Colonic mucosa (tissue), 4 donors: ENCODE measurements at regions not wholly inside any gene's neighbourhood (a gene's known extent, or its start where the extent isn't known, plus 50 kb on each side); places are given as distances from the start of the nearest gene placed in this dataset.

Source experiments
- DNase-seq: peaks from one replicate; pipeline ENCODE4 v3.0.0-alpha.2; 2020
- H3K27ac ChIP-seq: fragments of 200-600 bp; one replicate; pipeline ENCODE4 v1.8.0; 2021
- H3K27me3 ChIP-seq: fragments of 200-600 bp; one replicate; pipeline ENCODE4 v1.8.0; 2021
- H3K36me3 ChIP-seq: fragments of 200-600 bp; one replicate; pipeline ENCODE4 v1.8.0; 2021
- H3K4me1 ChIP-seq: fragments of 200-600 bp; one replicate; pipeline ENCODE4 v1.8.0; 2021; ENCODE audit warnings: mild to moderate bottlenecking
- H3K4me3 ChIP-seq: fragments of 200-600 bp; one replicate; pipeline ENCODE4 v1.8.0; 2021
- H3K9ac ChIP-seq, 2 donors: one replicate each; pipeline ENCODE4 v1.7.0; 2013; ENCODE audit warnings: control low read depth in 2 of 2, low read depth in 2 of 2, low read length in 2 of 2
- H3K9me3 ChIP-seq: fragments of 200-600 bp; one replicate; pipeline ENCODE4 v1.8.0; 2021
- CTCF ChIP-seq: fragments of 200-600 bp; IDR thresholded peaks from one replicate; pipeline ENCODE4 v1.8.0; 2022; ENCODE audit warnings: antibody characterized with exemption, mild to moderate bottlenecking
- intact Hi-C: fragments of 100-400 bp; cut with DNase I; formaldehyde crosslinking; loops from one replicate; pipeline ENCODE4 v1.14.1; 2022
- donor health status: healthy.
- donor health status: DM: no; HTN: no; CAD: no.
- donor health status: DM: no; HTN: no; CAD: no.

DNA sequence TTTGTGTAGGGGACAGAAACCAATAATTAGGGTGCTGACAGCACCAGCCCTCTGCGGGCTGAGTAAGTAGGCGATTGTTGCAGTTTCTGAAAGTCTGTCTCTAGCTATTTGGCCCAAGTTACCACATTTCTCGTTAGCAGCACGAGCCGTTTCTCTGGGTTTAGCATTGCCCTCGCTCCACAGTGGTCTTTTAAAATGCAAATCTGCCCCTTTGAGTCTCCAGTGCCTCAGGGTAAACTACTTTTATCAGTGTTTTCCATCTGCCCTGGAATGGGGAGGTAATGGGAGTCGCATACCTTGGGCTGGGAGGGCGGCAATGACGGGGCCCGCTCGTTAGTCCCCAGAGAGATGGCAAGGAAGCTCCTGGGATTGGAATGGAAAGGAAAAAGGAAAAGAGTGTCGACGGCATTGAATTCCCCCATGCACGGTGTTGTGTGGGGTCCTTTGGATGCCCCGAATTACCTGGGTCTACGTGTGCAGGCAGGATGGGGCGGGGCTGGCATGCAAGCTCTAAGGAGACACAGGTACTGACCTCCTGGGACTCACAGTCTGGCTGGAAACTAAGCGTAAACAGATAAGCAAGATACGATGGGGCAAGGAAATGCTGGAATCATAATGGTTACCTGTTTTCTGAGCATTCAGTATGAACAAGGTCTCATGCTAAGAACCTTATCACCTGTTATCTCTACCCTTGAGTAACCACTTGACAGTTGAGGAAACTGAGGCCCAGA, 131.8 kb upstream of the MAP1LC3B2 start:
- no peak overlapping the region for H3K4me3 ChIP-seq
- no peaks in the 10 kb centered on the region for H3K27me3 ChIP-seq
- no peak overlapping the region for H3K9ac ChIP-seq
- H3K4me1 ChIP-seq, result no peaks in the 10 kb centered on the region
- DNase-seq, result no peak
- intact Hi-C loops, result no loop called here
- no peaks in the 10 kb centered on the region for H3K9me3 ChIP-seq
- no peak overlapping the region for H3K27ac ChIP-seq
- no peaks in the 10 kb centered on the region for H3K36me3 ChIP-seq
- TF ChIP-seq CTCF, result no peak

- intact Hi-C loops, result no loop called here
- no peak for DNase-seq
- no peaks in the 10 kb centered on the region for H3K4me1 ChIP-seq
- H3K27me3 ChIP-seq, result no peaks in the 10 kb centered on the region
- no peak overlapping the region for H3K27ac ChIP-seq
- TF ChIP-seq CTCF, result no peak
- no peak overlapping the region for H3K4me3 ChIP-seq
- H3K9ac ChIP-seq, result no peak overlapping the region
- H3K9me3 ChIP-seq, result no peaks in the 10 kb centered on the region
- H3K36me3 ChIP-seq, result no peaks in the 10 kb centered on the region
These were observed 129.3 kb upstream of the MAP1LC3B2 start for GRCh38 chr12:116429826-116430360.

DNA sequence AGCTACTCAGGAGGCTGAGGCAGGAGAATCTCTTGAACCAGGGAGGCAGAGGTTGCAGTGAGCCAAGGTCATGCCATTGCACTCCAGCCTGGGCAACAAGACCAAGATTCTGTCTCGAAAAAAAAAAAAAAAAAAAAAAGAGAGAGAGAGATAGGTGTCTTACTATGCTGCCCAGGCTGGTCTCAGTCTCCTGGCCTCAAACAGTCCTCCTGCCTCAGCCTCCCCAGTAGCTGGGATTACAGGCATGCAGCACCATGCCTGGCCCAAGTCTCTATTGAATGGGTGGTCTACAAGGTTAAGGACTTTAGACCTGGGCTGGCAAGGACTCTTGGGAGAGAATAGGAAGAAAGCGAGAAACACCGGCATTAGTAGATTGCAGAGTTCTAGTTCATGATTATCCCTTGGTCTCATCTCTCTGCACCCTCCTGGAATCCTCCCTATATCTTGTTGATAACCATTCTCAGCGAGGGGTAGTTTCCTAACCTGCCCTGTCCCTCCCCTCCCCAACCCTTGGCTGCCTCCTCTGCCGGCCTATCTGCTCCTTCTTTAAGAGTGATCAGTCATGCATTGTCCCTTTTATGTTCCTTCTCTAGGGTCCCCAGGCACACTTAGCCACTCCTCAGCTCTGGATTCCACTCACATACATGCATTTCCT, 128.1 kb upstream of the MAP1LC3B2 start:
- TF ChIP-seq CTCF, result no peak
- Histone ChIP-seq H3K9me3 (no peaks in the 10 kb centered on the region), H3K36me3 (no peaks in the 10 kb centered on the region), H3K4me3 (no peak overlapping the region), H3K27ac (no peak overlapping the region), H3K4me1 (no peaks in the 10 kb centered on the region), H3K27me3 (no peaks in the 10 kb centered on the region), H3K9ac (no peak overlapping the region)
- no peak for DNase-seq
- intact Hi-C loops, result no loop called here

GRCh38 chr12:116431677-116432300, 127.4 kb upstream of the MAP1LC3B2 start:
- no peak overlapping the region for H3K27ac ChIP-seq

More at GRCh38 chr12:116431677-116432300, 127.4 kb upstream of the MAP1LC3B2 start:
- intact Hi-C loops, result no loop called here
- Histone ChIP-seq H3K4me3 (no peak overlapping the region), H3K9ac (no peak overlapping the region), H3K4me1 (peaks cover 5% of the 10 kb centered on the region), H3K27me3 (no peaks in the 10 kb centered on the region), H3K36me3 (no peaks in the 10 kb centered on the region), H3K9me3 (no peaks in the 10 kb centered on the region)
- no peak for TF ChIP-seq CTCF
- DNase-seq, result no peak
